ENCODE measurements at regions not wholly inside any gene's neighbourhood (a gene's known extent, or its start where the extent isn't known, plus 50 kb on each side); places are given as distances from the start of the nearest gene placed in this dataset.
"Not testable (repeated sequence)": the region's sequence is repeated elsewhere in the genome, so short reads cannot be mapped to it uniquely, and the experiment has no call there.

GRCh38 chr11:23764286-23764685 lies 732.6 kb upstream of the LUZP2 start:
- no peak for DNase-seq (ENCODE audit: low spot score)

- DNase-seq (ENCODE audit: low spot score) = no peak
Observed at GRCh38 chr11:23765682-23766252, 731.1 kb upstream of the LUZP2 start.

- DNase-seq (ENCODE audit: low spot score) = no peak
Observed at GRCh38 chr11:23767576-23767975, 729.3 kb upstream of the LUZP2 start.

GRCh38 chr11:23769214-23769613 lies 727.6 kb upstream of the LUZP2 start:
- no peak for DNase-seq (ENCODE audit: low spot score)

- no peak for DNase-seq (ENCODE audit: low spot score)
Observed at GRCh38 chr11:23772081-23772480, 724.8 kb upstream of the LUZP2 start.

- no peak for DNase-seq (ENCODE audit: low spot score)
Observed at GRCh38 chr11:23778971-23779370, 717.9 kb upstream of the LUZP2 start.

GRCh38 chr11:23780231-23780630 lies 716.6 kb upstream of the LUZP2 start:
- no peak for DNase-seq (ENCODE audit: low spot score)

GRCh38 chr11:23781803-23782560 lies 714.9 kb upstream of the LUZP2 start:
- no peak for DNase-seq (ENCODE audit: low spot score)

GRCh38 chr11:23786974-23787373 lies 709.9 kb upstream of the LUZP2 start:
- not testable (repeated sequence) for DNase-seq (ENCODE audit: low spot score)

- no peak for DNase-seq (ENCODE audit: low spot score)
Observed at GRCh38 chr11:23789200-23789853, 707.5 kb upstream of the LUZP2 start.

GRCh38 chr11:23789938-23790371 lies 706.9 kb upstream of the LUZP2 start:
- no peak for DNase-seq (ENCODE audit: low spot score)

GRCh38 chr11:23797624-23798419 lies 699.0 kb upstream of the LUZP2 start:
- no peak for DNase-seq (ENCODE audit: low spot score)

- not testable (repeated sequence) for DNase-seq (ENCODE audit: low spot score)
Observed at GRCh38 chr11:23834306-23834705, 662.5 kb upstream of the LUZP2 start.

- no peak for DNase-seq (ENCODE audit: low spot score)
Observed at GRCh38 chr11:23836981-23837380, 659.9 kb upstream of the LUZP2 start.

GRCh38 chr11:23840872-23841271 lies 656.0 kb upstream of the LUZP2 start:
- no peak for DNase-seq (ENCODE audit: low spot score)

- no peak for DNase-seq (ENCODE audit: low spot score)
Observed at GRCh38 chr11:23846902-23847422, 649.9 kb upstream of the LUZP2 start.

GRCh38 chr11:23851216-23851615 lies 645.6 kb upstream of the LUZP2 start:
- no peak for DNase-seq (ENCODE audit: low spot score)

GRCh38 chr11:23856654-23857053 lies 640.2 kb upstream of the LUZP2 start:
- no peak for DNase-seq (ENCODE audit: low spot score)

GRCh38 chr11:23859087-23859486 lies 637.8 kb upstream of the LUZP2 start:
- DNase-seq (ENCODE audit: low spot score) = no peak

GRCh38 chr11:23861615-23862014 lies 635.2 kb upstream of the LUZP2 start:
- no peak for DNase-seq (ENCODE audit: low spot score)

- no peak for DNase-seq (ENCODE audit: low spot score)
Observed at GRCh38 chr11:23865341-23865975, 631.4 kb upstream of the LUZP2 start.

GRCh38 chr11:23866641-23867040 lies 630.2 kb upstream of the LUZP2 start:
- DNase-seq (ENCODE audit: low spot score) = no peak
